Fibroblast of skin of right quadriceps (primary cell): ENCODE measurements at regions not wholly inside any gene's neighbourhood (a gene's known extent, or its start where the extent isn't known, plus 50 kb on each side); places are given as distances from the start of the nearest gene placed in this dataset.
"Not testable (repeated sequence)": the region's sequence is repeated elsewhere in the genome, so short reads cannot be mapped to it uniquely, and the experiment has no call there.

ENCODE experiments used
- DNase-seq: peaks from one replicate; pipeline ENCODE4 v3.0.0-alpha.2; 2013

DNA sequence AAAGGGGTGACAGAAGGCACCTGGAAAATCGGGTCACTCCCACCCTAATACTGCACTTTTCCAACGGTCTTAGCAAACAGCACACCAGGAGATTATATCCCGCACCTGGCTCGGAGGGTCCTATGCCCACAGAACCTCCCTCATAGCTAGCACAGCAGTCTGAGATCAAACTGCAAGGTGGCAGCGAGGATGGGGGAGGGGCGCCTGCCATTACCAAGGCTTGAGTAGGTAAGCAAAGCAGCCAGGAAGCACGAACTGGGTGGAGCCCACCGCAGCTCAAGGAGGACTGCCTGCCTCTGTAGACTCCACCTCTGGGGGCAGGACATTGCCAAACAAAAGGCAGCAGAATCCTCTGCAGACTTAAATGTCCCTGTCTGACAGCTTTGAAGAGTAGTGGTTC, 101.8 kb downstream of the TBX20 start:
- DNase-seq: not testable (repeated sequence)

DNA sequence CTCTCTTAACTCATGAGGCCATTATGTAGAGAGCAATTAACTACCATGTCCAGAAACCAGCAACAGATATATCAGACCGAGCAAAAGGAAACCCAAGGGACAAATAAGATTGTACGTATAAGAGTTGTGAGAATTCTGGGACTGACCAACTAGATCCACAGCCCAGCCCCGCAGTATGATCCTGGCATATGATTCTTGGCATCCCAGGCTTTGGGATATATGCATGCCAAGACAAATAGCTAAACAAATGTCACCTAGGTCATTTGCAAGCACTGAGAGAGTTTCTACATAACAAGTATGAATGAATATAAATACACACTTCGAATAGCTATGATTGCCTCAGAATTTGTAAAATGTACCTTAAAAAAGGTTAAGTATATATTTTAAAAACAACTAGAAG, 105.9 kb downstream of the TBX20 start:
- DNase-seq: not testable (repeated sequence)

DNA sequence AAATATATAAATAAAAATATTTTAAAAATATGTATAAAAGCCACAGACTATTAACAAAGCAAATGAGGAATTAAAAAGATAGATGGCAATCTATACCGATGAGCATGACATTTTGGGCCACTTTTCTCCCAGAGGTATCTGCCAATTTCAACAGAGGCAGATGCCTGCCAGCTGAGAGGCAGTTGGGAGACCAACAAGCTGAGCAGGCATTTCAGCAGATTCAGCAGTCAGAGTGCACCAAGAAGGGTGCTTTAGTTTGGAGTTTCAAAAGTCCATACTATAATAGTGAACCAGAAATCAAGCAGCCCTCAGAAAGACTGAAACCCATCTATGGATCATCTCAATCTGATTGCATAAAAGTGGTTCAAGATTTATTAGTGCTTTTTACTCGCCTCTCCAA, 104.8 kb upstream of the DPY19L1 start:
- not testable (repeated sequence) for DNase-seq

DNA sequence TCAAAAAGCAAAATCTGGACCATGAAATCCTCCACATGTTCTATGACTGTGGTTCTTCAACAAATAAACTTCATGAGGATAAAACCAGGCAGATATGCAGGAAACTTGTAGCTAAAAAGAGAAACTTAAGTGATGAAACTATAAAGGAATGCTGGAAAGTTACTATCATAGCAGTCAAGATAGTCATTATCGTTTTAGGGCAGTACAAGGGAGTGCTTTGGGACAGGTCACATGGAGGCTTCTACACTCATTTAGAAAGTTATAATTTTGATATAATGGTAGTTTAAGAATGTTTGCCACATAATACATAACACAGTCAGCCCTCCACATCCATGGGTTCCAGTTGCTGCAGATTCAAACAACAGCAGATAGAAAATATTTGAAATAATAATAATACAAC, 102.0 kb upstream of the DPY19L1 start:
- peak; percentile 25 for DNase-seq

DNA sequence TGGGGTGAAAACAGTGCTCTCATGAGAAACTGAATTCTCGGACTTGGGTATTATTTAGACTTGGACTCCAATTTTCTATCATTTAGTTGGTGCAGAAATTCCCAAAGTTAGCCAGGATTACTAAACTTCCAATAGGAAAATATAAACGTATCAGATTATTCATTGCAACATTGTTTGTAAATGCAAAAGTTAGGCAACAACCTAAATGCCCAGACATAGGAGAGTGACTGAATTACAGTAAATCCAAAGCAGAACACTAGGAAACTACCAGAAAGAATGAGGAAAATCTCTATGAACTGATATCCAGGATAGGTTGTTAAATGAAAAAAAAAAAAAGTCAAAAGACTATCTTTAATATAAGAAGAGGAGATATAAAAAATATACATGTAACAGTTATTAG, 96.2 kb upstream of the DPY19L1 start:
- not testable (repeated sequence) for DNase-seq

DNA sequence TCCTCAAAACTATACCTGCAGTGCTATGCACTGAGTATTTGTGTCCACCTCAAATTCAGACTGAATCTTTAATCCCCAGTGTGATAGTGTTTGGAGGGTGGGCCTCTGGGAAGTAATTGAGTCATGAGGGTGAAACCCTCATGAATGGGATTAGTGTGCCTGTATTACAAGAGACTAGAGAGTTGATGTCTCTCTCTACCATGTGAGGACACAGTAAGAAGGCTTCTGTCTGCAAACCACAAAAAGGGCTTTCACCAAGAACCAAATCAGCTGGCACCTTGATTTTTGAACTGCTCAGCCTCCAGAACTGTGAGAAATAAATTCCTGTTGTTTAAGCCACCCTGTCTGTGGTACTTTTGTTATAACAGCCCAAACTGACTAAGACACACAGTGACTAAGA, 95.7 kb upstream of the DPY19L1 start:
- DNase-seq: not testable (repeated sequence)

DNA sequence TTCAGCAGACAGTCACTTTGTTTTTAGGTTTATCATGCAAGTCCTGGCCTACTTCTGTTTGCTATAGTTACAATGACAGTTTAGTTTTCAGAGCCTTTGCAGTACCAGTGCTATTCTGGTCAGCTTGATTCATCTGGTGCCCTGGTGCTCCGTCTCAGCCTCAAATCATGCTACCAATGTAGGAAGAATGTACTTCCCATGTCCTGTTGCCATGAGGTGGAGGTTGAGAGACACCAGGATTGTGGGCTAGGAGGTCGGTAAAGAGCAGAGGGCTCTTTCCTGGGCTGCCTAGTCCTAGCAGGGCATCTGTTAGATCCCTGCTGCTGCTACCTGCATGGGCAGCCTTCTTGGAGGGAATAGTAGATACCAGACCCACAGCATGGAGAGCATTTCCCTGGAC, 91.4 kb upstream of the DPY19L1 start:
- not testable (repeated sequence) for DNase-seq

DNA sequence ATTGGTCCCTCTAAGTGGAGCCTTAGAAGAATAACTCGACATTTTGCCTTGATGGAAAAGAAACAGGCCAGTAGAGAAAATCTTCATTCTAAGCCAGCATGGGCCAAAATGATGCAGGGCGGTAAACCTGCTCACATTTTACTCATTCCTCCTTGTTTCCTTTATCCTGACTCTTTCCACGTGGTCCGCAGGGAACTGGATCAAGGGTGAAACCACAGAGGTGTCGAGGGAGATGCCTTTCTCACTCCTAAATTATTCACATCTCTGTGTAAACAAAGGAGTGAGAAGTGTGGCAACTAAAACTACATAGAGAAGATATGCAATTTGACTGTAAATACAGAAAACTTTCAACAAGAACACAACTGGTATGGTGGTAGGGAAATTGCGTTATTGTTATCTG, 81.2 kb upstream of the DPY19L1 start:
- DNase-seq: peak; percentile 21

DNA sequence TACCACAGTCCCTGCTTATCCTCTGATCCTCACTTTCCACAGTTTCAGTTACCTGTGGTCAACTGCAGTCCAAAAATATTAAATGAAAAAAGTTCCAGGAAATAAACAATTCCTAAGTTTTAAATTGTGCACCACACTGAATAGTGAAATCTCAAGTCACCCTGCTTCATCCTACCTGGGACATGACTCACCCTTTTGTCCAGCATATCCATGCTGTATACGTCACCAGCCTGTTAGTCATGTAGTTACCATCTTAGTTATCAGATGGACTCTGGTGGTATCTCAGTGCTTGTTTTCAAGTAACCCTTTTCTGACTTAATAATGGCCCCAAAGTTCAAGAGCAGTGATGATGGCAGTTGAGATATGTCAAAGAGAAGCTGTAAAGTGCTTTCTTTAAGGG, 69.4 kb upstream of the DPY19L1 start:
- DNase-seq: peak; percentile 1

DNA sequence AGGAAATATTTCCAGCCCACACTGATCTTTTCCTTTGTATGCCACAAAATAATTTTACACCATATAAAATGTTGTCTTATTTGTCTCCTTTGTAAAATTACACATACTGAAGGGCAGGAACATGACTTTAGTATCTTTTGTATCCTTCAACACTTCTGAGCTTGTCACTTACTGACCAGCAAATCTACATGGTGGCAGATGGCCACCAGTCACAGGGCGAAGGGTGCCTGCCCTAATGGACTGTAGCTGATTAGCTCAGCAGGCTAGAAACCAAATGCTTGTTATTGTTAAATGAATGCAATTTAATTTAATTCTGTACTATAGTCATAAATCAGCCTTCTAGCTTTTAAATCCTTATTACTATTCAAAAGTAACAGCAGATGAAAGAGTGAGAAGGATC, 68.2 kb upstream of the DPY19L1 start:
- not testable (repeated sequence) for DNase-seq

DNA sequence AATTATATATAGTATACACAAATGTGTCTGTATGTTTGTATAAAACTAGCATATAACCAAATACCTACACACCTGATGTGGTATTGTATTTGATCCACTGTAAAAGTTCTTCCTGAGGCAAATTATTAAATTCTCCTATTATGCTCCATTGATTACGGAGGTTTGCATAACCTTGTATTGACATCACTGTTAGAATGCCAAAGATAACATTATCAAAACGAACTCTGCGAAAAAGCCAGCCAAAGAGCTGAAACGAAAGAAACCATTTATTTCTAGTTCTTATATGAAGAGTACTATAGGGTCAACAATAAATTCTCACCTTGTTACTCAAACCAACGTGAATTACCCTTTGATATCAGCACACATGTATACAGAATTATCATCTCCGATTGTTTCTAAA, 65.6 kb upstream of the DPY19L1 start:
- DNase-seq: not testable (repeated sequence)

DNA sequence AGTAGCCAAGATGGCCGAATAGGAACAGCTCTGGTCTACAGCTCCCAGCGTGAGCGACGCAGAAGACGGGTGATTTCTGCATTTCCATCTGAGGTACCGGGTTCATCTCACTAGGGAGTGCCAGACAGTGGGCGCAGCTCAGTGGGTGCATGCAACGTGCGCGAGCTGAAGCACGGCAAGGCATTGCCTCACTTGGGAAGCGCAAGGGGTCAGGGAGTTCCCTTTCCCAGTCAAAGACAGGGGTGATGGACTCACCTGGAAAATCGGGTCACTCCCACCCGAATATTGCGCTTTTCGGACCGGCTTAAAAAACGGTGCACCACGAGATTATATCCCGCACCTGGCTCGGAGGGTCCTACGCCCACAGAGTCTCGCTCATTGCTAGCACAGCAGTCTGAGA, 55.7 kb upstream of the DPY19L1 start:
- DNase-seq: not testable (repeated sequence)
